ENCODE measurements at regions not wholly inside any gene's neighbourhood (a gene's known extent, or its start where the extent isn't known, plus 50 kb on each side); places are given as distances from the start of the nearest gene placed in this dataset.

GRCh38 chr14:84375235-84375634 lies 1154.7 kb upstream of the FLRT2 start:
- Histone ChIP-seq H3K27me3 (ENCODE audit: control insufficient read depth in 1 of 2, insufficient read depth in 1 of 2, low read length in 2 of 2) (no peaks in the 10 kb centered on the region), H3K14ac (ENCODE audit: low read length in 2 of 2) (no peak overlapping the region), H3K18ac (ENCODE audit: low read depth in 1 of 2, low read length in 2 of 2) (no peak overlapping the region), H3K79me1 (replicated peaks; ENCODE audit: low read length, poor library complexity, severe bottlenecking) (no peaks in the 10 kb centered on the region), H3K9me3 (ENCODE audit: control insufficient read depth, low read length) (no peaks in the 10 kb centered on the region), H3K4ac (ENCODE audit: low read depth in 1 of 2, low read length in 2 of 2) (no peak overlapping the region), H3K9ac (ENCODE audit: low read length) (no peak overlapping the region), H2AFZ (ENCODE audit: low read depth, low read length) (no peak overlapping the region), H3K27ac (ENCODE audit: low read length, poor library complexity, severe bottlenecking) (no peak overlapping the region), H3K4me3 (ENCODE audit: insufficient read depth in 1 of 2, low read depth in 1 of 2, low read length in 2 of 2) (no peak overlapping the region), H4K8ac (ENCODE audit: low read length) (no peak overlapping the region), H2BK12ac (ENCODE audit: low read length in 2 of 2) (no peak overlapping the region), H3K36me3 (ENCODE audit: control insufficient read depth in 1 of 2, insufficient read depth in 2 of 2, low read depth in 1 of 2, low read length in 2 of 2) (no peaks in the 10 kb centered on the region), H2AK5ac (ENCODE audit: low read length, severe bottlenecking) (no peak overlapping the region), H3K23ac (ENCODE audit: low read length in 2 of 2) (no peak overlapping the region), H3K4me1 (ENCODE audit: control insufficient read depth, insufficient read depth, low read depth, low read length) (no peaks in the 10 kb centered on the region), H3K4me2 (ENCODE audit: low read length, poor library complexity, severe bottlenecking) (no peak overlapping the region), H2BK15ac (ENCODE audit: low read depth, poor library complexity, severe bottlenecking) (no peak overlapping the region), H2BK5ac (ENCODE audit: low read depth, low read length, poor library complexity, severe bottlenecking) (no peak overlapping the region), H4K91ac (ENCODE audit: low read length) (no peak overlapping the region), H2BK120ac (ENCODE audit: low read depth, low read length) (no peak overlapping the region)
- peak; percentile 7 for DNase-seq

- no peaks in the 10 kb centered on the region for H3K27me3 ChIP-seq (ENCODE audit: control insufficient read depth in 1 of 2, insufficient read depth in 1 of 2, low read length in 2 of 2)
- H3K79me1 ChIP-seq (replicated peaks; ENCODE audit: low read length, poor library complexity, severe bottlenecking), result no peaks in the 10 kb centered on the region
- H2BK120ac ChIP-seq (ENCODE audit: low read depth, low read length), result no peak overlapping the region
- no peak overlapping the region for H4K8ac ChIP-seq (ENCODE audit: low read length)
- no peaks in the 10 kb centered on the region for H3K4me1 ChIP-seq (ENCODE audit: control insufficient read depth, insufficient read depth, low read depth, low read length)
- H2BK12ac ChIP-seq (ENCODE audit: low read length in 2 of 2), result no peak overlapping the region
- WGBS, result 79% methylated on average over 2 of the region's 3 CpGs
- H2BK15ac ChIP-seq (ENCODE audit: low read depth, poor library complexity, severe bottlenecking), result no peak overlapping the region
- no peaks in the 10 kb centered on the region for H3K36me3 ChIP-seq (ENCODE audit: control insufficient read depth in 1 of 2, insufficient read depth in 2 of 2, low read depth in 1 of 2, low read length in 2 of 2)
- no peak overlapping the region for H2AK5ac ChIP-seq (ENCODE audit: low read length, severe bottlenecking)
- no peak overlapping the region for H3K9ac ChIP-seq (ENCODE audit: low read length)
- H4K91ac ChIP-seq (ENCODE audit: low read length), result no peak overlapping the region
- peaks cover 4% of the 10 kb centered on the region for H3K9me3 ChIP-seq (ENCODE audit: control insufficient read depth, low read length)
- DNase-seq, result no peak
- no peak overlapping the region for H3K4ac ChIP-seq (ENCODE audit: low read depth in 1 of 2, low read length in 2 of 2)
- H3K4me3 ChIP-seq (ENCODE audit: insufficient read depth in 1 of 2, low read depth in 1 of 2, low read length in 2 of 2), result no peak overlapping the region
- H3K27ac ChIP-seq (ENCODE audit: low read length, poor library complexity, severe bottlenecking), result no peak overlapping the region
- no peak overlapping the region for H3K18ac ChIP-seq (ENCODE audit: low read depth in 1 of 2, low read length in 2 of 2)
- H3K23ac ChIP-seq (ENCODE audit: low read length in 2 of 2), result no peak overlapping the region
- H3K14ac ChIP-seq (ENCODE audit: low read length in 2 of 2), result no peak overlapping the region
- no peak overlapping the region for H2AFZ ChIP-seq (ENCODE audit: low read depth, low read length)
- no peak overlapping the region for H3K4me2 ChIP-seq (ENCODE audit: low read length, poor library complexity, severe bottlenecking)
- H2BK5ac ChIP-seq (ENCODE audit: low read depth, low read length, poor library complexity, severe bottlenecking), result no peak overlapping the region
Measured at GRCh38 chr14:84390010-84390409, 1139.9 kb upstream of the FLRT2 start.

DNA sequence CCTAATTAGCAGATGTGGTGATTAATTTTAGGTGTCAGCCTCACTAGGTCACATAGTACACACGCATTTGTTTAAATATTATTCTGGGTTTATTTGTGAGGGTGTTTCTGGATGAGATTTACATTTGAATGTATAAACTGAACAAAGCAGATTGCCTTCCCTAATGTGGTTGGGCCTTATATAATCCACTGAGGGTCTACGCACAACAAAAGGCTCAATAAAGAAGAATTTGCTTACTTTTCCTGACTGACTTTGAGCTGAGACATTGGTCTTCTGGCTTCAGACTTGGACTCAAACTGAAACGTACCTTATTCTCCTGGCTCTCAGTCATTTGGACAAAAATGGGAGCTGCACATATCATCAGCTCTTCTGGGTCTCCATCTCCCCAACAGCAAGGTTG lies 1132.3 kb upstream of the FLRT2 start:
- no peak overlapping the region for H2BK12ac ChIP-seq (ENCODE audit: low read length in 2 of 2)
- peaks cover 6% of the 10 kb centered on the region for H3K9me3 ChIP-seq (ENCODE audit: control insufficient read depth, low read length)
- no peaks in the 10 kb centered on the region for H3K27me3 ChIP-seq (ENCODE audit: control insufficient read depth in 1 of 2, insufficient read depth in 1 of 2, low read length in 2 of 2)
- no peak overlapping the region for H3K4ac ChIP-seq (ENCODE audit: low read depth in 1 of 2, low read length in 2 of 2)
- H3K4me1 ChIP-seq (ENCODE audit: control insufficient read depth, insufficient read depth, low read depth, low read length), result no peaks in the 10 kb centered on the region
- H3K18ac ChIP-seq (ENCODE audit: low read depth in 1 of 2, low read length in 2 of 2), result no peak overlapping the region
- no peak overlapping the region for H3K4me2 ChIP-seq (ENCODE audit: low read length, poor library complexity, severe bottlenecking)
- H2BK120ac ChIP-seq (ENCODE audit: low read depth, low read length), result no peak overlapping the region
- H3K27ac ChIP-seq (ENCODE audit: low read length, poor library complexity, severe bottlenecking), result no peak overlapping the region
- H3K79me1 ChIP-seq (replicated peaks; ENCODE audit: low read length, poor library complexity, severe bottlenecking), result no peaks in the 10 kb centered on the region
- no peak overlapping the region for H2BK15ac ChIP-seq (ENCODE audit: low read depth, poor library complexity, severe bottlenecking)
- DNase-seq, result no peak
- no peaks in the 10 kb centered on the region for H3K36me3 ChIP-seq (ENCODE audit: control insufficient read depth in 1 of 2, insufficient read depth in 2 of 2, low read depth in 1 of 2, low read length in 2 of 2)
- no peak overlapping the region for H2AK5ac ChIP-seq (ENCODE audit: low read length, severe bottlenecking)
- no peak overlapping the region for H4K8ac ChIP-seq (ENCODE audit: low read length)
- WGBS, result 92% methylated on average over 3 of the region's 3 CpGs
- H3K4me3 ChIP-seq (ENCODE audit: insufficient read depth in 1 of 2, low read depth in 1 of 2, low read length in 2 of 2), result no peak overlapping the region
- no peak overlapping the region for H3K14ac ChIP-seq (ENCODE audit: low read length in 2 of 2)
- H2BK5ac ChIP-seq (ENCODE audit: low read depth, low read length, poor library complexity, severe bottlenecking), result no peak overlapping the region
- H3K23ac ChIP-seq (ENCODE audit: low read length in 2 of 2), result no peak overlapping the region
- no peak overlapping the region for H4K91ac ChIP-seq (ENCODE audit: low read length)
- no peak overlapping the region for H3K9ac ChIP-seq (ENCODE audit: low read length)
- H2AFZ ChIP-seq (ENCODE audit: low read depth, low read length), result no peak overlapping the region

GRCh38 chr14:84399296-84399910 lies 1130.5 kb upstream of the FLRT2 start:
- Histone ChIP-seq H3K4me1 (ENCODE audit: control insufficient read depth, insufficient read depth, low read depth, low read length) (no peaks in the 10 kb centered on the region), H2AK5ac (ENCODE audit: low read length, severe bottlenecking) (no peak overlapping the region), H2BK15ac (ENCODE audit: low read depth, poor library complexity, severe bottlenecking) (no peak overlapping the region), H3K9ac (ENCODE audit: low read length) (no peak overlapping the region), H3K18ac (ENCODE audit: low read depth in 1 of 2, low read length in 2 of 2) (no peak overlapping the region), H3K23ac (ENCODE audit: low read length in 2 of 2) (no peak overlapping the region), H3K79me1 (replicated peaks; ENCODE audit: low read length, poor library complexity, severe bottlenecking) (no peaks in the 10 kb centered on the region), H4K91ac (ENCODE audit: low read length) (no peak overlapping the region), H3K27ac (ENCODE audit: low read length, poor library complexity, severe bottlenecking) (no peak overlapping the region), H2BK12ac (ENCODE audit: low read length in 2 of 2) (no peak overlapping the region), H3K36me3 (ENCODE audit: control insufficient read depth in 1 of 2, insufficient read depth in 2 of 2, low read depth in 1 of 2, low read length in 2 of 2) (no peaks in the 10 kb centered on the region), H3K4ac (ENCODE audit: low read depth in 1 of 2, low read length in 2 of 2) (no peak overlapping the region), H3K4me2 (ENCODE audit: low read length, poor library complexity, severe bottlenecking) (no peak overlapping the region), H2AFZ (ENCODE audit: low read depth, low read length) (no peak overlapping the region), H2BK120ac (ENCODE audit: low read depth, low read length) (no peak overlapping the region), H3K27me3 (ENCODE audit: control insufficient read depth in 1 of 2, insufficient read depth in 1 of 2, low read length in 2 of 2) (no peaks in the 10 kb centered on the region), H2BK5ac (ENCODE audit: low read depth, low read length, poor library complexity, severe bottlenecking) (no peak overlapping the region), H3K4me3 (ENCODE audit: insufficient read depth in 1 of 2, low read depth in 1 of 2, low read length in 2 of 2) (no peak overlapping the region), H4K8ac (ENCODE audit: low read length) (no peak overlapping the region), H3K14ac (ENCODE audit: low read length in 2 of 2) (no peak overlapping the region), H3K9me3 (ENCODE audit: control insufficient read depth, low read length) (peaks cover 10% of the 10 kb centered on the region)
- no peak for DNase-seq
- 98% methylated on average over 57 of the region's 62 CpGs for WGBS
